Esophagus squamous epithelium (tissue), 5 donors: ENCODE measurements at regions not wholly inside any gene's neighbourhood (a gene's known extent, or its start where the extent isn't known, plus 50 kb on each side); places are given as distances from the start of the nearest gene placed in this dataset.

ENCODE experiments used
- DNase-seq: peaks from one replicate; lab custom pipeline; 2025; lab: John Stamatoyannopoulos, UW
- H3K27ac ChIP-seq, 4 donors: fragments of 200-600 bp; sonication (generic); one replicate each; pipeline ENCODE4 v1.5.1; 2016 to 2019; ENCODE audit warnings: mild to moderate bottlenecking in 1 of 4
- H3K27me3 ChIP-seq, 4 donors: fragments of 200-600 bp; sonication (generic); 1 replicate in 3 of 4; 2 replicates in 1 of 4; pipeline versions ENCODE4 v1.5.1 to v1.6.0; 2017 to 2021; ENCODE audit warnings: antibody characterized with exemption in 1 of 4
- H3K36me3 ChIP-seq, 3 donors: fragments of 200-600 bp; sonication (generic); one replicate each; pipeline ENCODE4 v1.5.1; 2016 to 2019
- H3K4me1 ChIP-seq, 3 donors: fragments of 200-600 bp; sonication (generic); one replicate each; pipeline ENCODE4 v1.5.1; 2017 to 2019
- H3K4me3 ChIP-seq, 4 donors: fragments of 200-600 bp; sonication (generic); 1 replicate in 3 of 4; 2 replicates in 1 of 4; pipeline ENCODE4 v1.5.1; 2016 to 2019; ENCODE audit warnings: mild to moderate bottlenecking in 2 of 4, moderate library complexity in 1 of 4
- H3K9me3 ChIP-seq, 3 donors: fragments of 200-600 bp; sonication (generic); one replicate each; pipeline ENCODE4 v1.5.1; 2016 to 2019
- CTCF ChIP-seq, 6 experiments: fragments of 450-650 bp in 4 of 6; fragments of 200-600 bp in 2 of 6; sonication (generic) in 2 of 6; IDR thresholded peaks; one replicate each; pipeline ENCODE4 v1.5.1; 2016 to 2019; ENCODE audit warnings: antibody characterized with exemption in 6 of 6, mild to moderate bottlenecking in 4 of 6, moderate library complexity in 4 of 6
- POLR2A ChIP-seq, 4 donors: fragments of 450-650 bp; IDR thresholded peaks; one replicate each; pipeline ENCODE4 v1.6.1; 2017; ENCODE audit warnings: antibody characterized with exemption in 4 of 4, mild to moderate bottlenecking in 4 of 4, moderate library complexity in 3 of 4
- WGBS, 2 donors: methylation state at CpG; one replicate each; pipeline ENCODE4 v1.1.5; 2018; 5-methylcytosine and 5-hydroxymethylcytosine counted together
- intact Hi-C: fragments of 100-400 bp; cut with DNase I; formaldehyde crosslinking; loops from one replicate; pipeline ENCODE4 v1.15.0; 2022
- donor health status: DM: yes; HTN: yes; CAD: no.

DNA sequence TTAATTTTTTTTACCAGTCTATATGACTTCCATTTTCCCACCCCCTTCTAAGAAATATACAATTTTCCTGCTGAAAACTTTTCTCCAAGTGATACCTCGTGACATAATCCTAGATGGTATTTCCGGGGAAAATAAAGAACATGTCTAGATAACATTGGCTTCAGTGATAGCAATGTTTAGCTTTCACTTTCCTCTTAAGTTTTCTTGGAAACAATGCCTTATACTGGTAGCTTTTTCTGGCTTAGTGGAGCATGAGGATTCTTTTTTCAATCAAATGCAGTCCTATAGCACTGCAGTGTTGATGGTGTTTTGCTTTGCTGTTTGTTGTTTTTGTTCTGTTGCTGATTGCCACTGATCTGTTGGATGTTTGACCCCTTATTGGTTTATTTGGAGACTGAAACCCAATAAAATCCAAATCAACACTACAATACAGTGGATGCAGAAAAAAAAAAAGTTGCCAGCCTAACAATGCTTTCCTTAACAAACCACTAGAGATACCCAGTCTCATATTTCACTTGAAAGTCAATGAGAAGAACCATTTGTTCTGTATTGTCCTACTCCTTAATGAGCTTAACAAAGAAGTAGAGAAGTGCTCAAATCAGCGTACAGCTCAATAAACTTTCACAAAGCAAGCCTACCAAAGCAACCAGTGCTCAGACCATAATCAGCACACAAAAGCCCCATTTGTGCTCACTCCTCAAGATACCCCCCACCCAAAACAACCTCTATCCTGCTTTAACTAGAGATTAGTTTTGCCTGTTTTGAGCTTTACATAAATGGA, 74.2 kb upstream of the GRAMD2B start:
- H3K27me3 ChIP-seq: no peaks in the 10 kb centered on the region
- H3K9me3 ChIP-seq: no peaks in the 10 kb centered on the region
- no peak overlapping the region for H3K27ac ChIP-seq
- no peaks in the 10 kb centered on the region for H3K36me3 ChIP-seq
- TF ChIP-seq POLR2A (IDR thresholded peaks at IDR 0.05) (no peak), CTCF (IDR thresholded peaks at IDR 0.05) (no peak)
- H3K4me3 ChIP-seq: no peak overlapping the region
- DNase-seq: no peak
- H3K4me1 ChIP-seq: peaks cover under 1 to 2% (median under 1%) of the 10 kb centered on the region in 3 donors
- WGBS, 2 donors: 54 to 63% methylated on average over 3 of the region's 3 CpGs
- intact Hi-C loops: loop anchor here (5.0 kb wide), 1 partner anchor 198 kb away; no protein-coding TSS in a partner anchor

- H3K4me1 ChIP-seq: peaks cover 3 to 13% (median 8%) of the 10 kb centered on the region in 3 donors
- no peaks in the 10 kb centered on the region for H3K36me3 ChIP-seq
- TF ChIP-seq CTCF (IDR thresholded peaks at IDR 0.05) (no peak), POLR2A (IDR thresholded peaks at IDR 0.05) (no peak)
- H3K27me3 ChIP-seq: no peaks in the 10 kb centered on the region
- intact Hi-C loops: loop anchor here (5.0 kb wide), 1 partner anchor 186 kb away; no protein-coding TSS in a partner anchor
- H3K4me3 ChIP-seq: no peak overlapping the region
- DNase-seq: no peak
- no peak overlapping the region for H3K27ac ChIP-seq
- 69% methylated on average over 1 of the region's 1 CpG; no CpG with 5 or more reads in 1 of the 2 donors for WGBS, 2 donors
- H3K9me3 ChIP-seq: no peaks in the 10 kb centered on the region
Measured at GRCh38 chr5:126351153-126351552, 72.1 kb upstream of the GRAMD2B start.

DNA sequence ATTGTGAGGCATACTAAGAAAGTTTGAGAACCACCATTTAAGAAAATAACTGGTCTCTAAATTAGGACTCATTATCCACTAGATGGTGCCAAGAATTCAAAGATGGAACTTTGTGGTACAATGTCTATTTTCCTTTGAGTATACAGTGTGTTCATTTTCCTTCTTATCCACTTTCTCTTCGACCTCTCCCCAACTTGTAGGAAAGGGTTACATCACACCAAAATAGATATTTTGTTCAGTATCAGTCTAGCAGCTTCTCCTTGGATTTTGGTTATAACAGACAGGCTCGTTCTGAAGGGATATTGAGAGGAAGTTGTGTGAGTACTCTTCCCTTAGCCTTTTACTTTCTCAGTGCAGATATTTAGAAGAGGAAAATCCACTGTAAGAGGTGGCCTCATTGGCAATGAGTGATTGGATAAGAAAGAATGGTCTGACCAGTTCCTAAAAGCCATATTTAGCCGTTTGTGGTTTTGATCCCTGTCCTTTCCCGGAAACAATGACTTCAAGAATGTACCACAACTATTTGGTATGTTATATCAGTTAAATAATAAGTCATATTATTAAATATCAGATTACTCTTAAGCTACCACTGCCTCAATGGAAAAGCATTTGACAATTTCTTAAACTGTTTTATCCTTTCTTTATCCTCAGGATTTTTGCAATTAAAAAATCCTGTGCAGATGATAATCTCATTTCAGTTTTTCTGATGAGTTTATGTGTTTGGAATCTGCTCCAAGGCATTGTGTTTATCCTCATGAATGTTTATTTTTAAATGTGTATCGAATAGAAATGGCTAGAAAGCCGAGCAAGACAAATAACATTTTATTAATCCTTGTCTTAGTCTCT, 69.0 kb upstream of the GRAMD2B start:
- no peak for DNase-seq
- H3K4me1 ChIP-seq: peaks cover 3 to 13% (median 8%) of the 10 kb centered on the region in 3 donors
- no peaks in the 10 kb centered on the region for H3K27me3 ChIP-seq
- H3K36me3 ChIP-seq: no peaks in the 10 kb centered on the region
- peak overlapping the region in 3 of 4 donors; percentile 56 to 74 (median 63) for H3K27ac ChIP-seq
- TF ChIP-seq CTCF (IDR thresholded peaks at IDR 0.05): peak; percentile 45 to 69 (median 50)
- no peak for TF ChIP-seq POLR2A (IDR thresholded peaks at IDR 0.05)
- intact Hi-C loops: loop anchor here (5.0 kb wide), 1 partner anchor 183 kb away; no protein-coding TSS in a partner anchor
- 30 to 35% methylated on average over 6 of the region's 6 CpGs for WGBS, 2 donors
- H3K9me3 ChIP-seq: no peaks in the 10 kb centered on the region
- peak overlapping the region in 1 of 4 donors; percentile 48 for H3K4me3 ChIP-seq

DNA sequence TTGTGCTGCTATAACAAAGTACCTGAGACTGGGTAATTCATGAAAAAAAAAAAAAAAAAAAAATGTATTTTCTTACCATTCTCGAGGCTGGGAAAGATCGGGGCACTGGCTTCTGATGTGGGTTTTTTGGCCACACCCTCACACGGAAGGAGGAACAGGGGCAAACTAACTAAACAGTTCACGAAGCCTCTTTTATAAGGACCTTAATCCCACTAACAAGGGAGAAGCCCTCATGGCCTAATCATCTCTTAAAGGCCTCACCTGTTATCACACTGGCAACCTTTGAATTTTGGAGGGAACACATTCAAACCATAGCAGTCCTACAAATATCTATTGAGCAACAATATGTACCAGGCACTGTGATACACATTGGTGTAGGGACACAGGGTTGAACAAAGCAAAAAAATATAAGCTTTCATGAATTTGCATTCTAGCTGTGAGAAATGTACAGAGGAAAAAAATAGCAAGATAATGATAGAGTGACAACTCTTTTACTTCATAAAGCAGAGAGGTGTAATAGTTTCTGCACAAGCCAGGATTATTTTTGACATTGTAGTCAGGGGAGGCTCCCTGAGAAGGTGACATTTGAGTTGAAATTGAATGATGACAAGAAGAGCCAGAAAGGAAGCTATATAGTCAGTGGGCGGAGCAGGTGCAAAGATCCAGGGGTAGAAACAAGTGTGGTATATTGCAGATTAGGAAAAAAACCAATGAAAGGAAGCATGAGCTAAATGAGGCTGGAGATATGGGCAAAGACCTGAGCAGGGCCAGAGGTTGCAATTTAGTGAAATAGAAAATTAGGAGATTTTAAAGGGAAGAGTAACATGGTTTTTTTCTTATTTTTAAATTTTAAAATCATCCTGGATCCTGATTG, 68.1 kb upstream of the GRAMD2B start:
- Histone ChIP-seq H3K36me3 (no peaks in the 10 kb centered on the region), H3K27ac (no peak overlapping the region), H3K4me1 (peaks cover 3 to 13% (median 8%) of the 10 kb centered on the region in 3 donors), H3K4me3 (no peak overlapping the region), H3K9me3 (no peaks in the 10 kb centered on the region), H3K27me3 (no peaks in the 10 kb centered on the region)
- 45 to 63% methylated on average over 5 of the region's 5 CpGs for WGBS, 2 donors
- DNase-seq: no peak
- intact Hi-C loops: loop anchor here (5.0 kb wide), 1 partner anchor 182 kb away; no protein-coding TSS in a partner anchor
- no peak for TF ChIP-seq POLR2A (IDR thresholded peaks at IDR 0.05)
- TF ChIP-seq CTCF (IDR thresholded peaks at IDR 0.05): no peak
